ENCODE measurements at regions not wholly inside any gene's neighbourhood (a gene's known extent, or its start where the extent isn't known, plus 50 kb on each side); places are given as distances from the start of the nearest gene placed in this dataset.

GRCh38 chr3:23073724-23074305 lies 129.3 kb upstream of the UBE2E2 start:
- H3K27me3 ChIP-seq: no peaks in the 10 kb centered on the region
- intact Hi-C loops (cut with DNase I): no loop called here
- no peaks in the 10 kb centered on the region for H3K9me3 ChIP-seq
- TF ChIP-seq POLR2A (IDR thresholded peaks at IDR 0.05) (no peak), POLR2AphosphoS5 (IDR thresholded peaks at IDR 0.05) (no peak), CTCF (IDR thresholded peaks at IDR 0.05) (no peak), EP300 (IDR thresholded peaks at IDR 0.05) (no peak)
- no peak overlapping the region for H3K27ac ChIP-seq
- WGBS, 2 donors: 80 to 92% methylated on average over 5 of the region's 5 CpGs
- H3K36me3 ChIP-seq: no peaks in the 10 kb centered on the region
- peaks cover 0 to 20% (median 15%) of the 10 kb centered on the region in 4 donors for H3K4me1 ChIP-seq
- no peak for DNase-seq
- H3K4me3 ChIP-seq: no peak overlapping the region

GRCh38 chr3:23075496-23075895 lies 127.6 kb upstream of the UBE2E2 start:
- Histone ChIP-seq H3K27ac (no peak overlapping the region), H3K9me3 (no peaks in the 10 kb centered on the region), H3K27me3 (no peaks in the 10 kb centered on the region), H3K4me1 (peaks cover 0 to 29% (median 20%) of the 10 kb centered on the region in 4 donors), H3K36me3 (no peaks in the 10 kb centered on the region), H3K4me3 (no peak overlapping the region)
- DNase-seq: no peak
- WGBS, 2 donors: 61 to 85% methylated on average over 2 of the region's 2 CpGs
- TF ChIP-seq POLR2AphosphoS5 (IDR thresholded peaks at IDR 0.05) (no peak), EP300 (IDR thresholded peaks at IDR 0.05) (no peak), POLR2A (IDR thresholded peaks at IDR 0.05) (no peak), CTCF (IDR thresholded peaks at IDR 0.05) (no peak)
- intact Hi-C loops (cut with DNase I): no loop called here

GRCh38 chr3:23076437-23076836 lies 126.7 kb upstream of the UBE2E2 start:
- H3K9me3 ChIP-seq: no peaks in the 10 kb centered on the region
- no peaks in the 10 kb centered on the region for H3K27me3 ChIP-seq
- H3K27ac ChIP-seq: no peak overlapping the region
- TF ChIP-seq POLR2AphosphoS5 (IDR thresholded peaks at IDR 0.05): no peak
- no peak for TF ChIP-seq POLR2A (IDR thresholded peaks at IDR 0.05)
- TF ChIP-seq EP300 (IDR thresholded peaks at IDR 0.05): no peak
- no peak for TF ChIP-seq CTCF (IDR thresholded peaks at IDR 0.05)
- no peaks in the 10 kb centered on the region for H3K36me3 ChIP-seq
- DNase-seq: no peak
- peaks cover 0 to 33% (median 21%) of the 10 kb centered on the region in 4 donors for H3K4me1 ChIP-seq
- 64 to 73% methylated on average over 2 of the region's 2 CpGs for WGBS, 2 donors
- intact Hi-C loops (cut with DNase I): no loop called here
- H3K4me3 ChIP-seq: no peak overlapping the region

GRCh38 chr3:23077126-23077525 lies 126.0 kb upstream of the UBE2E2 start:
- H3K4me3 ChIP-seq: no peak overlapping the region
- H3K27ac ChIP-seq: no peak overlapping the region
- H3K36me3 ChIP-seq: no peaks in the 10 kb centered on the region
- intact Hi-C loops (cut with DNase I): no loop called here
- TF ChIP-seq POLR2A (IDR thresholded peaks at IDR 0.05) (no peak), POLR2AphosphoS5 (IDR thresholded peaks at IDR 0.05) (no peak), CTCF (IDR thresholded peaks at IDR 0.05) (no peak), EP300 (IDR thresholded peaks at IDR 0.05) (no peak)
- no peaks in the 10 kb centered on the region for H3K27me3 ChIP-seq
- no peak for DNase-seq
- H3K4me1 ChIP-seq: peaks cover 0 to 33% (median 21%) of the 10 kb centered on the region in 4 donors
- H3K9me3 ChIP-seq: no peaks in the 10 kb centered on the region
- WGBS, 2 donors: 82 to 94% methylated on average over 4 of the region's 4 CpGs

- TF ChIP-seq POLR2A (IDR thresholded peaks at IDR 0.05) (no peak), EP300 (IDR thresholded peaks at IDR 0.05) (no peak), POLR2AphosphoS5 (IDR thresholded peaks at IDR 0.05) (no peak), CTCF (IDR thresholded peaks at IDR 0.05) (no peak)
- no peak overlapping the region for H3K27ac ChIP-seq
- no peaks in the 10 kb centered on the region for H3K9me3 ChIP-seq
- intact Hi-C loops (cut with DNase I): no loop called here
- 59 to 82% methylated on average over 6 of the region's 6 CpGs for WGBS, 2 donors
- no peaks in the 10 kb centered on the region for H3K27me3 ChIP-seq
- no peaks in the 10 kb centered on the region for H3K36me3 ChIP-seq
- H3K4me1 ChIP-seq: peaks cover 0 to 33% (median 21%) of the 10 kb centered on the region in 4 donors
- no peak overlapping the region for H3K4me3 ChIP-seq
- no peak for DNase-seq
These were observed 124.4 kb upstream of the UBE2E2 start for GRCh38 chr3:23078735-23079134.
